Peyer's patch (tissue), 4 donors: ENCODE measurements at regions not wholly inside any gene's neighbourhood (a gene's known extent, or its start where the extent isn't known, plus 50 kb on each side); places are given as distances from the start of the nearest gene placed in this dataset.

ENCODE experiments used
- DNase-seq, 3 donors: peaks; one replicate each; pipeline ENCODE4 v3.0.0-alpha.2; 2017 to 2019
- H3K27ac ChIP-seq, 4 donors: fragments of 200-600 bp; sonication (generic); one replicate each; pipeline ENCODE4 v1.5.1; 2016 to 2019
- H3K27me3 ChIP-seq, 2 donors: fragments of 200-600 bp; sonication (generic); one replicate each; pipeline ENCODE4 v1.5.1; 2019
- H3K36me3 ChIP-seq, 3 donors: fragments of 200-600 bp; sonication (generic); one replicate each; pipeline ENCODE4 v1.5.1; 2016 to 2019
- H3K4me1 ChIP-seq, 4 donors: fragments of 200-600 bp; sonication (generic); one replicate each; pipeline ENCODE4 v1.5.1; 2016 to 2019
- H3K4me3 ChIP-seq, 4 donors: fragments of 200-600 bp; sonication (generic); 1 replicate in 3 of 4; 2 replicates in 1 of 4; pipeline ENCODE4 v1.5.1; 2016 to 2019; ENCODE audit warnings: mild to moderate bottlenecking in 1 of 4
- H3K9me3 ChIP-seq, 4 donors: fragments of 200-600 bp; sonication (generic); one replicate each; pipeline ENCODE4 v1.5.1; 2016 to 2019; ENCODE audit warnings: mild to moderate bottlenecking in 1 of 4
- POLR2A ChIP-seq, 2 donors: fragments of 450-650 bp; IDR thresholded peaks; one replicate each; pipeline ENCODE4 v1.5.1; 2017; ENCODE audit warnings: antibody characterized with exemption in 2 of 2, mild to moderate bottlenecking in 2 of 2, moderate library complexity in 2 of 2
- TF ChIP-seq, protein P1 (sequence below), 6 experiments: fragments of 450-650 bp in 4 of 6; fragments of 200-600 bp in 2 of 6; sonication (generic) in 1 of 6; IDR thresholded peaks; one replicate each; pipeline ENCODE4 v1.5.1; 2017 to 2019; ENCODE audit warnings: antibody characterized with exemption in 6 of 6, mild to moderate bottlenecking in 3 of 6, moderate library complexity in 1 of 6

DNA sequence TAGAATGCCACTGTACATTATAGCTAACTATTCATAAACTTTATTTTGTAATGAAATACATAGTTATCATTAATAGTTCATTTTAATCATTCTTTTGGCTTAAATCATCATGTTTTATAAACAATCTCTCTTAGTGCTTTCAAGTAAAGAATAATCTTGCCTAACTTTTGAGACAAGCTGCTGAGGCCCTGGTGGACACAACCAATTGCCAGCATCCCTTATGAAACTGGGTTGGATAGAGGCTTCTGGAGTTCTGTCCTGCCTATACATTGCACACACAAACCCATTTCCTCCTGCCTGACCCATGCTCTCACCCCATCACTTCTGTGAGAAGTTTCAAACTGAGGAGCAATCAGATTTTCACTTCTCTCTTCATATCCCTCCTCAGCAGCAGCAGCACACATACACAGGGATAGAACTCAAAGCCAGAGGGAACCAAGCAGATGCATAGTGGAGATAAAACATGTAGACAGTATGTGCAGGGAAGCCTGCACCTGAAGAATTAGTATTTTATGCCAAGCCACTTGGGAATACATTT, 450.0 kb upstream of the SLC14A2 start:
- DNase-seq, result no peak
- no peak overlapping the region for H3K27ac ChIP-seq
- H3K4me1 ChIP-seq, result peaks cover 0 to 20% (median 2%) of the 10 kb centered on the region in 4 donors
- no peaks in the 10 kb centered on the region for H3K9me3 ChIP-seq
- H3K27me3 ChIP-seq, result no peaks in the 10 kb centered on the region
- H3K4me3 ChIP-seq, result no peak overlapping the region
- TF ChIP-seq, protein P1, sequence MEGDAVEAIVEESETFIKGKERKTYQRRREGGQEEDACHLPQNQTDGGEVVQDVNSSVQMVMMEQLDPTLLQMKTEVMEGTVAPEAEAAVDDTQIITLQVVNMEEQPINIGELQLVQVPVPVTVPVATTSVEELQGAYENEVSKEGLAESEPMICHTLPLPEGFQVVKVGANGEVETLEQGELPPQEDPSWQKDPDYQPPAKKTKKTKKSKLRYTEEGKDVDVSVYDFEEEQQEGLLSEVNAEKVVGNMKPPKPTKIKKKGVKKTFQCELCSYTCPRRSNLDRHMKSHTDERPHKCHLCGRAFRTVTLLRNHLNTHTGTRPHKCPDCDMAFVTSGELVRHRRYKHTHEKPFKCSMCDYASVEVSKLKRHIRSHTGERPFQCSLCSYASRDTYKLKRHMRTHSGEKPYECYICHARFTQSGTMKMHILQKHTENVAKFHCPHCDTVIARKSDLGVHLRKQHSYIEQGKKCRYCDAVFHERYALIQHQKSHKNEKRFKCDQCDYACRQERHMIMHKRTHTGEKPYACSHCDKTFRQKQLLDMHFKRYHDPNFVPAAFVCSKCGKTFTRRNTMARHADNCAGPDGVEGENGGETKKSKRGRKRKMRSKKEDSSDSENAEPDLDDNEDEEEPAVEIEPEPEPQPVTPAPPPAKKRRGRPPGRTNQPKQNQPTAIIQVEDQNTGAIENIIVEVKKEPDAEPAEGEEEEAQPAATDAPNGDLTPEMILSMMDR (IDR thresholded peaks at IDR 0.05), result no peak
- TF ChIP-seq POLR2A (IDR thresholded peaks at IDR 0.05), result no peak
- no peaks in the 10 kb centered on the region for H3K36me3 ChIP-seq

DNA sequence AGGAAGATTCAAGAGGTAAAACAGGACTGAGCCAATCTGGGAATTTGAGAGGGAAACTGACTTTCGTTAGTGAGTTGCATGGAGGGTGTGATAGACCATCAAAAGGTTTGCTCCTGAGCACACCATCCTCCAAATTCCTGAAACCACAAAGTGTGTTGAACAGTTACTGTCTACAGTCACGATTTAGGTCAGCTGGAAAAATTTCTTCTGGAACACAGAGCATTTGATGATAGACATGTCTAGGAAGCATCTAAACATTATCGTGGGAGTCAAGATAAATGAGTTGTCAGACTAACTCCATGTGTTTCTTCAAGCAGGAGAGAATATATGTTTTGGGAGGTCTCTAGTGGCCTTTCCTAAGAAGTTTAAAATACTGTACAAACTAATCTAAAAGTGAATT, 449.4 kb upstream of the SLC14A2 start:
- Histone ChIP-seq H3K27ac (no peak overlapping the region), H3K27me3 (no peaks in the 10 kb centered on the region), H3K9me3 (no peaks in the 10 kb centered on the region), H3K4me1 (peaks cover 0 to 20% (median 2%) of the 10 kb centered on the region in 4 donors), H3K4me3 (no peak overlapping the region), H3K36me3 (no peaks in the 10 kb centered on the region)
- TF ChIP-seq POLR2A (IDR thresholded peaks at IDR 0.05), result no peak
- TF ChIP-seq, protein P1 (IDR thresholded peaks at IDR 0.05), result no peak
- DNase-seq, result no peak

DNA sequence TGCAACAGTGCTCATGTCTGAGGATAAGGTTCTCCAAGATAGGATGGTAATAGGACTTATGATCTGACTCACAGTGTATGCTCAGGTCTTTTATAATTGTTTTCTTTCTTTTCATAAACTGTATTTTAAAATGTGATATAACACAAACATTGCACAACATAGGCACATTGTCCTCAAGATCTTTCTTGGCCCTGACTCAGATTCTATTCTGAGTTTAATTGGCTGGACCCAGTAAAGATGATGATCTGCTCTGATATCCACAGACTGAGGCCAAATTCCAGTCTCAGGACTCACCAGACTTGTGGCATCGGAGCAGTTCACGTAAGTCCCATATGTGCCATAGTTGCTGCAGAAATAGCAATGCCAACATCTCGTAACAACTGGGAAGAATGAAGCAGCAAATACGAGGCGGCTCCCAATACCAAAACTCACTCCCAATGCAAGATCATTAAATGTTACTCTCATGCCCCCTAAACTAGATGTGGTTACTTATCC, 448.9 kb upstream of the SLC14A2 start:
- Histone ChIP-seq H3K9me3 (no peaks in the 10 kb centered on the region), H3K4me3 (peak overlapping the region in 1 of 4 donors; percentile 10), H3K27ac (peak overlapping the region in 2 of 4 donors; percentile 72 to 85), H3K27me3 (no peaks in the 10 kb centered on the region), H3K4me1 (peaks cover 0 to 20% (median 2%) of the 10 kb centered on the region in 4 donors), H3K36me3 (no peaks in the 10 kb centered on the region)
- no peak for TF ChIP-seq POLR2A (IDR thresholded peaks at IDR 0.05)
- TF ChIP-seq, protein P1 (IDR thresholded peaks at IDR 0.05), result no peak
- DNase-seq, result peak in 1 of 3 donors; percentile 69

DNA sequence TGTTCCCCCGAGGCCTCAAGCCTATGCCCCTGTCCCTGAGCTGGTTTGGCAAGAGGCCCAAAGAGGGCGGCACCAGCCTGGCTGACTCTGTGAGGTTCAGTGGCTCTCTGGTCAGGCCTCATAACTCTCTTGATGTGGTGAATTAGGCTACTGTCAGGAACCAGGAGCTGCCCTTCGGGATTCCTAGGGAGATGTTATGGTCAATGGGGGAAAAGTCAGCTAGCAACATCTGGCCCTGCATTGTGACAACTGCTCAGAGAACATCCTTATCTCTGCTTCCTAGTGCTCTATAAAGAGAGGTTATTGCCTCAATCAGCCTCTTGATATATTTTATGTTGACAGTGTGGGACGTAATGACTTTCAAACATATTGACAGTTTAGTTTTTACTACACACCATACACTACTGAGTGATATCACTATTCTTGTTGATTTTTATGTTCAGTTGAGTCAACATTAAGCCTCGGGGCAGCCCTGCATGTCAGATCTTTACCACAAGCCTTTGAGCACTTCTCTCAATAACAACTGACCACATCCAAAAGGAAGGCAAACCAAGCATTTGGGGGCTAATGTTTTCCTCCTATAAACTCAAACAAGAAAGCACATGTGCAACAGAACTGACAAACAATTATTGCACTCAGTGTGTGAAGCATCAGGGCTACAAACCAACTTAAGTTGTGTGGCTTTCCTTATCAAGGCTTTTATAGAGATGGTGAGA, 448.3 kb upstream of the SLC14A2 start:
- Histone ChIP-seq H3K36me3 (no peaks in the 10 kb centered on the region), H3K4me1 (peaks cover 0 to 20% (median 2%) of the 10 kb centered on the region in 4 donors), H3K27me3 (no peaks in the 10 kb centered on the region), H3K4me3 (peak overlapping the region in 1 of 4 donors; percentile 10), H3K27ac (peak overlapping the region in 2 of 4 donors; percentile 72 to 85), H3K9me3 (no peaks in the 10 kb centered on the region)
- TF ChIP-seq, protein P1 (IDR thresholded peaks at IDR 0.05), result no peak
- no peak for TF ChIP-seq POLR2A (IDR thresholded peaks at IDR 0.05)
- peak in 2 of 3 donors; percentile 52 to 67 for DNase-seq

DNA sequence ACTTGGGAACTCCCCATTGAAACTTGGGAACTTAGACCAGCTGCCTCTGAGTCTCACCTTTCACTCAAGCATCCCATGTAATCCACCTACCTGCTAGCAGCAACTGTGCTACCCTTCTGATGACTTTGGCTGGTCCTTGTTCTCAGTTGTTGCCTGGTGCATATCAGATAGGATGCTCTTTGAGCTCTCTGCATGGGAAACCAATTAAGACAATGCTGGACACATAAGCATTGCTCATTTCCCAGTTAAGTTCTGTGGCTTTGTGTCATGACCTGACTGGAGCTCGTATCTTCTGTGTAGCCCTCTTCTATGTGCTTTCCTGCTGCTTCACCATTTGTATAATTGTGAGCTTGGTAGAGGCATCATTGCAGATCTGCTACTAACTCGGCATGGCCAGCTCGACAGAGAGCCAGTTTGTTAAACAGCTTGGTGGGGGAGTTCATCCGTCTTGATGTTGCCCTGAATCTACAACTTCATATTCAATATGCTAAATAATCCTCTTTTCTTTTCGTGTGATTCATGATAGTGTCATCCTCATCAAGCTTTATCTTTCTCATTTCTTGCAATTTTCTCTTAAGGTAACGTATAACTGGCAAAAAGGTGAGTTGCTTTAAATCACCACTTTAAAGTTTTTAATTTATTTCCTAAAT, 447.5 kb upstream of the SLC14A2 start:
- Histone ChIP-seq H3K9me3 (no peaks in the 10 kb centered on the region), H3K27me3 (no peaks in the 10 kb centered on the region), H3K36me3 (no peaks in the 10 kb centered on the region), H3K27ac (peak overlapping the region in 1 of 4 donors; percentile 85), H3K4me1 (peaks cover 0 to 20% (median 2%) of the 10 kb centered on the region in 4 donors), H3K4me3 (no peak overlapping the region)
- TF ChIP-seq POLR2A (IDR thresholded peaks at IDR 0.05), result no peak
- TF ChIP-seq, protein P1 (IDR thresholded peaks at IDR 0.05), result no peak
- DNase-seq, result no peak
